ENCODE measurements at regions not wholly inside any gene's neighbourhood (a gene's known extent, or its start where the extent isn't known, plus 50 kb on each side); places are given as distances from the start of the nearest gene placed in this dataset.

DNA sequence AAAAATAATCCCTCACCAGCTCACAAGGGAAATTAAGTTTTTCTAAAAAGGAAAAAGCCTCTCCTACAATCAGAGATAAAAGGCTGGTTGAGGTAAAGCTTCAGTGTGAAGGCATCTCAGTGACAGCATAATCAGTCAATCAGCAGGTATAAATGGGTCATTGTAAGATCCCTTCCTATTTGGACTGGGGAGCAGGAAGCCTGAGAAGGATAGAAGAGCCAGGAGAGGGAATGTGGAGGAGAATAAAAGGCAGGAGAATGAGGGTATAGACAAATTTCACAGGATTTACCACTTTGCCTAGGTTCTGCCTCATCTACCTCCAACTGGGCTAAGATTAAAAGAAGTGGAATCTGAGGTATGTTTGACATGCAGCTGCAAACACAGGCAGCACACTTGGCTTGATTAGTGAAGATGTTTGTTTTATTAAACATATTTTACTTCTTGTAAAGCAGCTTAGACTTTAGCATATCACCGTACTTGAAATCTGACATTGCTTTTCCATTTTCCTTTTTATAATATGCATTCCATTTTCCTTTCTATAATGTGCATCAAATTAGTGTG, 479.1 kb upstream of the USP15 start:
- in situ Hi-C loops (cut with MboI; ENCODE audit: low pct_unique_long_range_greater_than_20kb, low sequenced_read_pairs, unreplicated experiment), result no loop called here
- no peak for DNase-seq (ENCODE audit: low spot score)
- TF ChIP-seq, protein P1, sequence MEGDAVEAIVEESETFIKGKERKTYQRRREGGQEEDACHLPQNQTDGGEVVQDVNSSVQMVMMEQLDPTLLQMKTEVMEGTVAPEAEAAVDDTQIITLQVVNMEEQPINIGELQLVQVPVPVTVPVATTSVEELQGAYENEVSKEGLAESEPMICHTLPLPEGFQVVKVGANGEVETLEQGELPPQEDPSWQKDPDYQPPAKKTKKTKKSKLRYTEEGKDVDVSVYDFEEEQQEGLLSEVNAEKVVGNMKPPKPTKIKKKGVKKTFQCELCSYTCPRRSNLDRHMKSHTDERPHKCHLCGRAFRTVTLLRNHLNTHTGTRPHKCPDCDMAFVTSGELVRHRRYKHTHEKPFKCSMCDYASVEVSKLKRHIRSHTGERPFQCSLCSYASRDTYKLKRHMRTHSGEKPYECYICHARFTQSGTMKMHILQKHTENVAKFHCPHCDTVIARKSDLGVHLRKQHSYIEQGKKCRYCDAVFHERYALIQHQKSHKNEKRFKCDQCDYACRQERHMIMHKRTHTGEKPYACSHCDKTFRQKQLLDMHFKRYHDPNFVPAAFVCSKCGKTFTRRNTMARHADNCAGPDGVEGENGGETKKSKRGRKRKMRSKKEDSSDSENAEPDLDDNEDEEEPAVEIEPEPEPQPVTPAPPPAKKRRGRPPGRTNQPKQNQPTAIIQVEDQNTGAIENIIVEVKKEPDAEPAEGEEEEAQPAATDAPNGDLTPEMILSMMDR (IDR thresholded peaks at IDR 0.05; ENCODE audit: extremely low read depth, insufficient read depth, missing control alignments), result no peak

DNA sequence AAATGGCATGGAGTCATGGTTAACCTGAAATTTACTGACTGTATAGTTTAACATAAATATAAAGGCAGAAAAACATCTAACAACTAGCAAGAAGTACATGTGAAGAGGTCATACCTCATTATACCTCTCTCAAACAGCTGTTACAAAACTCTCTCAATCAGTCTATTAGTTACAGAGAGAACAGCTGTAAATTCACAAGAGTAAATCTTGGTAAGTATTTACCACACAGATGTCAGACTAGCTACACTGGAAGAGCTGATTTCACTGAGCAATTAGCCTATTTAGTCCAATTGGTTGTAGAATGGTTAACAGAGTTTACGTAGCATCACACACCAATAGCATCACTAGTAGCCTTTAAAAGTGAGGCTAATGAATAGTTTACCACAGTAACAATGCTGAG, 463.4 kb upstream of the USP15 start:
- TF ChIP-seq, protein P1 (IDR thresholded peaks at IDR 0.05; ENCODE audit: extremely low read depth, insufficient read depth, missing control alignments), result no peak
- in situ Hi-C loops (cut with MboI; ENCODE audit: low pct_unique_long_range_greater_than_20kb, low sequenced_read_pairs, unreplicated experiment), result no loop called here
- DNase-seq (ENCODE audit: low spot score), result no peak

DNA sequence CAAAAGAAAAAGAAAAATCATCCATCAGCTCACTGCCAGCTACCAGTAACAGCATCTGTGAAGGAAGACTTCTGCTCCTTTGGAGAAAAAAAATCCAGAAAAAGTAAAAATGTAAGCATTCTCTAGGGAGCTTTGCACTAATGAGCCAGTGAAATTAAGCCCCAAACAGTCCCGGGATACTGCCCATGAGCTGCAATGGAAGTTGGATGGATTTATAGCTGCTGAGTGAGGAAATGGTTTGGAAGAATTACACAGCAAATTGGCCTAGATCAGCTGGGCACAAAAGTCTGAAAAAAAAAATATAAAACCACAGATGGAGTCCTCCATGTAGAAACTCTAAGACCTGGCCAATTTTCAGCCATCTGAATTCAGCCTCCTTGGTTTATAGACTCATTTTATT, 462.9 kb upstream of the USP15 start:
- no peak for DNase-seq (ENCODE audit: low spot score)
- TF ChIP-seq, protein P1 (IDR thresholded peaks at IDR 0.05; ENCODE audit: extremely low read depth, insufficient read depth, missing control alignments), result no peak
- in situ Hi-C loops (cut with MboI; ENCODE audit: low pct_unique_long_range_greater_than_20kb, low sequenced_read_pairs, unreplicated experiment), result no loop called here

DNA sequence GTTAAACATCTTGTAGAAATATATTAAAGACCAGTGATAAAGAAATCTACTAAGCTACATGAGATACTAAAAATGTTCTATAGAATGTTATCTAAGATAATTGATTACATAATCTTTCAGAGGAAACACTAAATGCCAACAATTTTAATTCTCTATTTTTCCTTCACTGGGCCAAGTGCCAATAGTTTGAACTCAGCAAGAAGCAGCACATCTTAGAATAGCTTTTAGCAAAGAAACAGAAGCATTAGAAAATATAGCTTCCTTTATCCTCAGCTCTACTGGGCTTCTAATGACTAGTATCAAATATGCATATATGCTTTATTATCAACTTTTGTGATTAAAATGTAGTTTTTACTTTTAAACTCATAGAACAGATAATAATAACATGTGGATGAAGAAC, 461.4 kb upstream of the USP15 start:
- in situ Hi-C loops (cut with MboI; ENCODE audit: low pct_unique_long_range_greater_than_20kb, low sequenced_read_pairs, unreplicated experiment), result no loop called here
- TF ChIP-seq, protein P1 (IDR thresholded peaks at IDR 0.05; ENCODE audit: extremely low read depth, insufficient read depth, missing control alignments), result no peak
- DNase-seq (ENCODE audit: low spot score), result no peak

DNA sequence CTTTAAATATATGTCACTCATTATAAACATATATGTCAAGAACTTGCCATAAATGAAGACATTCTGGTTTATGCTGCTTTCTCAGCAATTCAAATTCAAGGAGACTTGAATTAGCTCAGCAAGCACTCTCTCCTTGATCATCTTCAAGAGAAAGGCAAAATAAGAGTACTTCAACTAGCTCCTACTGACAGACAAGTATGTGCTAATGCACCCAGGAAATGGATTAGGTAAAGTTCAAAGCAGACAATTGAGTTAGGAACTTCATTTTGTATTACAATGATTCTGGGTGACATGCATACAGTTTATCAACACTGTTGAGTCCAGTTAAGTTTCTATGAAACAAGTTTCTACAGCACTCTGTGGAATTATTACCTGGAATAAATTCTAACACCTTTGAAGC, 455.9 kb upstream of the USP15 start:
- TF ChIP-seq, protein P1 (IDR thresholded peaks at IDR 0.05; ENCODE audit: extremely low read depth, insufficient read depth, missing control alignments), result no peak
- no peak for DNase-seq (ENCODE audit: low spot score)
- in situ Hi-C loops (cut with MboI; ENCODE audit: low pct_unique_long_range_greater_than_20kb, low sequenced_read_pairs, unreplicated experiment), result no loop called here

DNA sequence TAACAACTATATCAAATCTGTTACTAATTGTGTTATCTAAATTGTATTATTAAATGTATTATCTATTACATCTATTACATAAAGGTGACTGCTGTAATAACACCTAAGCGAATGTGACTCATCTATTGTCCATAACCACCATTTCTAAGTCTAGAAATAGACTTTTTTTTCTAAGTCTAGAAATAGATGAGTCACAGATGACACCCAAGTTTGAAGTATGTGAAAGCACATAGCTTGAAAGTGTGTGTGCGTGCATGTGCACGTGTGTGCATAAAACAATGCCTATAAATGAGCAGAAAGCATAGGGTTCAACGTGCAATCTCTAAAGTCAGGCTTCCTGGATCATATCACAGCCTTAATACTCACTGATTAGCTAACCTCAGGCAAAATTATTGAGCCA, 451.3 kb upstream of the USP15 start:
- DNase-seq (ENCODE audit: low spot score), result no peak
- TF ChIP-seq, protein P1 (IDR thresholded peaks at IDR 0.05; ENCODE audit: extremely low read depth, insufficient read depth, missing control alignments), result no peak
- in situ Hi-C loops (cut with MboI; ENCODE audit: low pct_unique_long_range_greater_than_20kb, low sequenced_read_pairs, unreplicated experiment), result no loop called here

DNA sequence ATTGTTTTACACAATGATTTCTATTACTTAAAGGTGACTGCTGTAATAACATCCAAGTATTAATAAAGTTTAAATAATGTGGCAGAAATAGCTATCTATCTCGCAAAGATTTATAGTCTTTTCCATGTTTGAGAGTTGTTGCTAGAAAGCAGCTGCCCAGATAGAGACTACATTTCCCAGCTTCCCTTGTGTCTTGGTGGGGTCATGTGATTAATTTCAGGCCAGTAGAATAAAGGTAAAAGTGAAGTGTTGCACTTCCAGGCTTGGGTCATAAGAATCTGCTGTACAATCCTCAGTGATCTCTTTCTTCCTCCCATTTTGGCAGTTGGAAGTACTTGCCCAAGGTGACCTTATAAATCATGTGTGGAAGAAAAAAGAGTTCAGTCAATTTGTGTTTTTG, 449.7 kb upstream of the USP15 start:
- in situ Hi-C loops (cut with MboI; ENCODE audit: low pct_unique_long_range_greater_than_20kb, low sequenced_read_pairs, unreplicated experiment), result no loop called here
- TF ChIP-seq, protein P1 (IDR thresholded peaks at IDR 0.05; ENCODE audit: extremely low read depth, insufficient read depth, missing control alignments), result no peak
- DNase-seq (ENCODE audit: low spot score), result no peak
